GM13977 (cell line): ENCODE measurements at regions not wholly inside any gene's neighbourhood (a gene's known extent, or its start where the extent isn't known, plus 50 kb on each side); places are given as distances from the start of the nearest gene placed in this dataset.

Source experiments
- DNase-seq: peaks from one replicate; pipeline ENCODE4 v3.0.0; 2012; ENCODE audit warnings: low spot score
- in situ Hi-C: fragments of 300-500 bp; cut with MboI; formaldehyde crosslinking; loops from one replicate; pipeline ENCODE4 v1.12.0; 2022; ENCODE audit warnings: low sequenced_read_pairs, low pct_unique_long_range_greater_than_20kb, mixed read lengths, inconsistent platforms; ENCODE audit not compliant: unreplicated experiment
- TF ChIP-seq, protein P1 (sequence below): IDR thresholded peaks from 2 replicates; pipeline ENCODE4 v1.5.1; 2012; ENCODE audit warnings: mild to moderate bottlenecking, control low read depth; ENCODE audit not compliant: insufficient read depth; ENCODE audit errors: extremely low read depth, missing control alignments

DNA sequence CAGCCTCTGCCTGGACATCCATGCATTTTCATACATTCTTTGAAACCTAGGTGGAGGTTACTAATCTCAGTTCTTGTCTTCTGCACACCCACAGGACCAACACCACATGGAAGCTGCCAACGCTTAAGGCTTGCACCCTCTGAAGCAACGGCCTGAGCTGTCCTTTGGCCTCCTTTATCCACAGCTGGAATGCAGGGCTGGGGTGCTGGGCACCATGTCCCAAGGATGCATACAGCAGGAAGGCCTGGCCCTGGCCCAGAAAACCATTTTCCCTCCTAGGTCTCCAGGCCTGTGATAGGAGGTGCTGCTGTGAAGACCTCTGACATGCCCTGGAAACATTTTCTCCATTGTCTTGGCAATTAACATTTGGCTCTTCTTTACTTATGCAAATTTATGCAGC is 1168.6 kb downstream of the KCNT2 start:
- no peak for DNase-seq
- TF ChIP-seq, protein P1, sequence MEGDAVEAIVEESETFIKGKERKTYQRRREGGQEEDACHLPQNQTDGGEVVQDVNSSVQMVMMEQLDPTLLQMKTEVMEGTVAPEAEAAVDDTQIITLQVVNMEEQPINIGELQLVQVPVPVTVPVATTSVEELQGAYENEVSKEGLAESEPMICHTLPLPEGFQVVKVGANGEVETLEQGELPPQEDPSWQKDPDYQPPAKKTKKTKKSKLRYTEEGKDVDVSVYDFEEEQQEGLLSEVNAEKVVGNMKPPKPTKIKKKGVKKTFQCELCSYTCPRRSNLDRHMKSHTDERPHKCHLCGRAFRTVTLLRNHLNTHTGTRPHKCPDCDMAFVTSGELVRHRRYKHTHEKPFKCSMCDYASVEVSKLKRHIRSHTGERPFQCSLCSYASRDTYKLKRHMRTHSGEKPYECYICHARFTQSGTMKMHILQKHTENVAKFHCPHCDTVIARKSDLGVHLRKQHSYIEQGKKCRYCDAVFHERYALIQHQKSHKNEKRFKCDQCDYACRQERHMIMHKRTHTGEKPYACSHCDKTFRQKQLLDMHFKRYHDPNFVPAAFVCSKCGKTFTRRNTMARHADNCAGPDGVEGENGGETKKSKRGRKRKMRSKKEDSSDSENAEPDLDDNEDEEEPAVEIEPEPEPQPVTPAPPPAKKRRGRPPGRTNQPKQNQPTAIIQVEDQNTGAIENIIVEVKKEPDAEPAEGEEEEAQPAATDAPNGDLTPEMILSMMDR, result no peak
- in situ Hi-C loops, result no loop called here

DNA sequence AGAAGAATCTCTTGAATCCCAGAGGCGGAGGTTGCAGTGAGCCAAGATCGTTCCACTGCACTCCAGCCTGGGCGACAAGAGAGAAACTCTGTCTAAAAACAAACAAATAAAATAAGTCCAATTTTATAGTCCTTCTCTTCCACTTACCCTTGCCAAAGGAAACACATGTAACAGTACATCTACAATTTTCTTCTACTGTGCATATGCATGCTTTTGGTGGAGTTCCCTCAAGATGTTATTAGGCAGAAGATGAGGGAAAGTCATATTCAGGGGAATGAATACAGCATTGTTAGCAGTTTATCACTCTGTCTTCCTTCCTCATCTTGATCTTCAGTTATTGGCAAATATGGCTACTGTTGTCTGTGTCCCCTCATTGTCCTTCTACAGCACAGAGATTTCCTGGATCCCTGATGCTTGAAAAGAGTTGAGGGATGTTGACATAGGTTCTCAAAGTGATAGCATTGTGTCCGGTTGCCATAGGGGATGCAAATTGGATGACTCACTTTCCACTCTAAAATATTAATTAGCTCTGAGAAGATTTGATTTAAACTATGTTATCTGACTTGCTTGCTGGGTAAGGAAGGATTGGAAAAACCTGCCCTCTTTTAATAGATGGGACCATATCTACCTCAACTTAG is 1173.6 kb downstream of the KCNT2 start:
- DNase-seq, result no peak
- in situ Hi-C loops, result no loop called here
- TF ChIP-seq, protein P1, result no peak

- in situ Hi-C loops, result no loop called here
- DNase-seq, result no peak
- TF ChIP-seq, protein P1, result no peak
Observed at GRCh38 chr1:195430826-195431225, 1177.4 kb downstream of the KCNT2 start.

DNA sequence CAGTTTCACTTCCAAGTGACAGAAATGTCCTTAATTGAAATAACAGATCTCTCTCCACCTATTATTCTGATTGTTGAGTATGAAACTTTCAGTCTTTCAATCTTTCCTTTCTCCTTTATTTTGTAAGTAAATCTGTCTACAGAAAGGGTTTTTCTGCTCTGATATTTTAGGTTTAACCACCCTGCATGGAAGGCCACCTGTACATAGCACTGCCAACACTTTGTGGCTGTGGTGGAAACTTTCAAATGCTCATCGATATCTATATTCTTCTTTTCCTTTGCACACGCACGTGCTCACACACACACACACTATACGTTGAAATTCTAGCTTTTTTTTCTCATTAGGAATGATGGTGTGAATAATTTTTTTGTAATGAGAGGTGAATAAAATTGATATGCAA is 1179.3 kb downstream of the KCNT2 start:
- TF ChIP-seq, protein P1, result no peak
- in situ Hi-C loops, result no loop called here
- DNase-seq, result no peak

DNA sequence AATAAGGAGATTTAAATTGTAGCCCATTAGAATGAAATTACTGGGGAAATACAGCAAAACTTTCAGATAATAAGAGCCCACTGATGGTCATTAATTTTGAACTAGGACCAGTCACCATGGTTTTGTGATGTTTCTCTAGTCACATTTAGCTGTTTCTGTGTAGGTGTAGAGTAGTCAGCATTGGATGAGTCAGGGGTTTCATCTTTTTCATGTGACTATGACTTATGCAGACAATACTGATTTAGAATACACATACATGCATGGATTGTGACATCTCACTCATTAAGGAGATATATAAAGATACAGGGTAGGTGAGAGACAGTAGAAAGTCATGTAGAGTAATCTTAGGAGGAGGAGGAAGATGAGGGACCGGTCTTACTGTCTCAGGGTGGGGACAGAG is 1192.7 kb downstream of the KCNT2 start:
- in situ Hi-C loops, result no loop called here
- TF ChIP-seq, protein P1, result no peak
- no peak for DNase-seq

GRCh38 chr1:195394567-195394966 is 1213.7 kb downstream of the KCNT2 start:
- TF ChIP-seq, protein P1, result no peak
- DNase-seq, result no peak
- in situ Hi-C loops, result no loop called here
